ENCODE measurements at regions not wholly inside any gene's neighbourhood (a gene's known extent, or its start where the extent isn't known, plus 50 kb on each side); places are given as distances from the start of the nearest gene placed in this dataset.

DNA sequence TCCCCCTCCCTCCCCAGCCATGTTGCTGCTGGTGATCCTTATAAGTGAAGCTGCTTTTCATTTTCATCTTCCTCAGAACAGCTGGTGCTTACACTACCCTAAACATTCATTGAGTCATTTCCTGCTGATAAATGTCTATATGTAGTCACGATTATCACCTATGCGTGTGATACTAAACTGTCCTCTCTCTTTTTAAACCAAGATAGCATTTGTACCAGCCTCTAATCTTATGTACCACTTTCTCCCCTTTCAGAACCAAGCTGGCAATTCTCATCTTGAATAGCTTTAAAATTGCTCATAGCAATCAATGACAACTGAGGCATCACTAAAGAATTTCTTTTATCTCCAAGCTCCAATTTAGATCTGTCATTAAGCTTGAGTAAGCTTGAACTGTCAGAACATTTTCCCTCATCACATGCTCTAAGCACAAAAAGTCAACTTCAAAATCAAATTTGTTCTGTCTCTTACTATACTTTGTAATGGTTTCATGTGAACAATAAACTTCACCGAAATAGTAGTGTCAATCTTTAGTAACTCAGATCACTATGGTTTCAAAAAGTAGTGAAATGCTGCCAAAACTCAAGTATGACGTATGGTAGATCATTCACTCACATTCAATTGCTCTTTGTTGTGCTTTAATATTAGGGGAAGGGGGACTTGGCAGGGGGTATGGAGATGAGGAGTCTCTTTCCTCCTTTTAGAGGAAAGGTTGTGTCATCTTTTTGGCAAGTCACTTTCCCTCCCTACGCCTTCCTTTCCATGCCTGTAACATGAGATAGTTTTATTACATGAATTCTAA lies 178.1 kb upstream of the NOVA1 start:
- no peak for TF ChIP-seq CTCF (IDR thresholded peaks at IDR 0.05)
- no peak overlapping the region for H2AFZ ChIP-seq

DNA sequence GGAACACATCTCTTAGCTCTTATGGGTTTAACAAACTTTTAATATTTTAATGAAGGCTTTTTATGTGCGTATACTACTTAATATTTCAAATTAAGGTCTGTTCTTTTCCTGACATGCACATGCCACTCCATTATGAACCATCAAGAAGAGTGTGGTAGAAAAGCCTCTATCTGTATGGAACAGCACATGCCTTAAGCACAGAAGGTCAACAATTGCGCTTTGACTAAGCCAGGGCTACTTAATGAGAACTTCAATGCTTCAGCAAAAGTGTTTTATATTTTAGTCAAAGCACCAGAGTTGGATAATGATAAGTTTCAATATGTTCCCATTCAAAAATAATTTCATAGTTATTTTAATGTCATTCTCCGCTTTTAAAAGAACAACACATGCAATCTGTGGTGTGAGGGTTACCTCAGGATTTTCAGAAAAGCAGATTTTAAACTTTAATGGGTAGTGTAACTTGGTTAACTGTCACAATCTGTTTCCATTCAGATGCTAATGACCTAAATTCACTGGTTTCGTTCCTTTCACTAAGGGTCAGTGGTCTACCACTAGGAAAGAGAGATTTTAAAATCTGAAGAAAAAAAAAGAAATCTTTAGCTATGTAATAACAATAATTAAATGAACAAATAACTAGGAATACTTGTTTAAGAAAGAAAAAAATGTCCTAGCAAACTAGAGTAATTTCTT lies 193.4 kb upstream of the NOVA1 start:
- H3K27me3 ChIP-seq (ENCODE audit: control insufficient read depth, insufficient read depth, low read length): no peaks in the 10 kb centered on the region
- H3K9ac ChIP-seq: no peak overlapping the region
- H3K4me1 ChIP-seq: no peaks in the 10 kb centered on the region
- H3K4me2 ChIP-seq (ENCODE audit: low read length): no peak overlapping the region
- H3K27ac ChIP-seq: no peak overlapping the region
- no peak overlapping the region for H2AFZ ChIP-seq
- no peaks in the 10 kb centered on the region for H3K9me3 ChIP-seq (ENCODE audit: control insufficient read depth, low read length)
- no peaks in the 10 kb centered on the region for H3K36me3 ChIP-seq (ENCODE audit: control insufficient read depth, insufficient read depth, low read length)
- TF ChIP-seq CTCF (IDR thresholded peaks at IDR 0.05): no peak
- H3K79me2 ChIP-seq: no peaks in the 10 kb centered on the region
- no peak overlapping the region for H3K4me3 ChIP-seq (ENCODE audit: low read depth, low read length)

More for the DNA sequence above, 178.1 kb upstream of the NOVA1 start:
- Histone ChIP-seq H3K27me3 (ENCODE audit: control insufficient read depth, insufficient read depth, low read length) (no peaks in the 10 kb centered on the region), H3K4me3 (ENCODE audit: low read depth, low read length) (no peak overlapping the region), H3K9me3 (ENCODE audit: control insufficient read depth, low read length) (no peaks in the 10 kb centered on the region), H3K4me1 (no peaks in the 10 kb centered on the region), H3K9ac (no peak overlapping the region), H3K4me2 (ENCODE audit: low read length) (no peak overlapping the region), H3K79me2 (no peaks in the 10 kb centered on the region), H3K27ac (no peak overlapping the region), H3K36me3 (ENCODE audit: control insufficient read depth, insufficient read depth, low read length) (no peaks in the 10 kb centered on the region)

GRCh38 chr14:26794731-26795130 lies 196.9 kb upstream of the NOVA1 start:
- Histone ChIP-seq H3K4me1 (no peaks in the 10 kb centered on the region), H3K36me3 (ENCODE audit: control insufficient read depth, insufficient read depth, low read length) (no peaks in the 10 kb centered on the region), H3K9me3 (ENCODE audit: control insufficient read depth, low read length) (no peaks in the 10 kb centered on the region), H3K4me3 (ENCODE audit: low read depth, low read length) (no peak overlapping the region), H3K79me2 (no peaks in the 10 kb centered on the region), H2AFZ (no peak overlapping the region), H3K27me3 (ENCODE audit: control insufficient read depth, insufficient read depth, low read length) (no peaks in the 10 kb centered on the region), H3K9ac (no peak overlapping the region), H3K27ac (no peak overlapping the region), H3K4me2 (ENCODE audit: low read length) (no peak overlapping the region)
- TF ChIP-seq CTCF (IDR thresholded peaks at IDR 0.05): no peak

DNA sequence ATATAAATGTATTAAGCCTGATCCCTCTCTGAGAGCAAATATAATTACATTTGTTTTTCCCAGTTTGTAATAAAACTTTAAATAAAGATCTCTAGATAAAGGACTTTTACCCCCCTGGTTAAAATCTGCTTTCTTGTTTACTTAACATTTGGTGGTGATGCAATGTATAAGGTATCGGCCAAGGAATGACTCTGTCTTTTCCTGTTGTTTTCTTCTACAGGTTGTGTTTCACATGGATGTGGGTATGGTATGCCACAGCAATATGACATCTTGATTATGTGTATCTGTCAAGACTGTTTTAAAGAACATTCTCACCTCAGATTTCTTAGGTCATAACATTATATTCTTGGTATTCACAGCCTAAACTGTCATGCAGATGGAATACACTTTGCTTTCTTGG lies 210.6 kb upstream of the NOVA1 start:
- Histone ChIP-seq H2AFZ (no peak overlapping the region), H3K79me2 (no peaks in the 10 kb centered on the region), H3K4me2 (ENCODE audit: low read length) (no peak overlapping the region), H3K9ac (no peak overlapping the region), H3K4me1 (no peaks in the 10 kb centered on the region), H3K27me3 (ENCODE audit: control insufficient read depth, insufficient read depth, low read length) (no peaks in the 10 kb centered on the region), H3K36me3 (ENCODE audit: control insufficient read depth, insufficient read depth, low read length) (no peaks in the 10 kb centered on the region), H3K27ac (no peak overlapping the region), H3K4me3 (ENCODE audit: low read depth, low read length) (no peak overlapping the region), H3K9me3 (ENCODE audit: control insufficient read depth, low read length) (no peaks in the 10 kb centered on the region)
- TF ChIP-seq CTCF (IDR thresholded peaks at IDR 0.05): no peak

Measured in parathyroid adenoma (tissue), 2 donors.